Mammary epithelial cell (primary cell): ENCODE measurements at regions not wholly inside any gene's neighbourhood (a gene's known extent, or its start where the extent isn't known, plus 50 kb on each side); places are given as distances from the start of the nearest gene placed in this dataset.

ENCODE experiments used
- CTCF ChIP-seq, 2 donors: IDR thresholded peaks in 1 of 2; conservative IDR thresholded peaks in 1 of 2; 2 replicates each; pipeline ENCODE4 v1.5.1; 2011 to 2012; ENCODE audit warnings: inconsistent platforms in 2 of 2, low read length in 2 of 2, mild to moderate bottlenecking in 2 of 2, control low read depth in 1 of 2, low read depth in 1 of 2; ENCODE audit not compliant: insufficient read depth in 1 of 2; ENCODE audit errors: extremely low read depth in 1 of 2
- EZH2 ChIP-seq: IDR thresholded peaks from 2 replicates; pipeline ENCODE4 v1.6.1; 2012; ENCODE audit warnings: low read length, inconsistent platforms, borderline replicate concordance

DNA sequence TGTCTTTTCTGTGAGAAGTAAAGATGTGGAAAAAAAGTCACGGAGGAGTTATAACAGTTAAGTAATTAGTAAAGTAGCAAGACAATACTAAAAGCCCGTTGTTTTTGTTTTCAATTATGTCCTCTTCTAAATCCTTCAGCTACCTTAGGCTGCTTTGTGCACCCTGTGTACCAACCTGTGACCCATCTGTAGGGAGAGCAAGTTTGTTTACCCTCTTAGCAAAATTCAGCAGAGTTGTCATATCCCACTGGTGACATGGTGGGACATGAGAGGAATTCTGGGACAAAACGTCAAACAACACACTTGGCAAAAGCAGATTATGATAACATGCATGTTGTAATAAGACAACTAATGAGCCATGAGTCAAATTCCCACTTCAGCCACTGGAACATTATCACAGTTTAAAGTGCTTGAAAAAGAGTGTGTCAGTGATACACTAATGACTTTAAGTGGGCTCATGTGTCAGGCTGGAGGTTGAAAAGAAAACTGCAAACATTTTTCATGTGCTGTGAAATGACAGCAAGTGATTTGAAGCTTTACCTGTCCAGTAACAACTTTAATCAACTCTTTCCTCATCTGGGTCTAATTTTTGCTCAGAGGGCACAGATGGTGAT is 392.8 kb upstream of the ACVR2A start:
- peak in 1 of 2 donors; percentile 9 for TF ChIP-seq CTCF (conservative IDR thresholded peaks at IDR 0.05 in 1 of 2, IDR thresholded peaks at IDR 0.05 in 1 of 2; ENCODE audit: extremely low read depth in 1 of 2, insufficient read depth in 1 of 2, low read depth in 1 of 2, low read length in 2 of 2)
- TF ChIP-seq EZH2, result no peak
